ENCODE measurements at regions not wholly inside any gene's neighbourhood (a gene's known extent, or its start where the extent isn't known, plus 50 kb on each side); places are given as distances from the start of the nearest gene placed in this dataset.

DNA sequence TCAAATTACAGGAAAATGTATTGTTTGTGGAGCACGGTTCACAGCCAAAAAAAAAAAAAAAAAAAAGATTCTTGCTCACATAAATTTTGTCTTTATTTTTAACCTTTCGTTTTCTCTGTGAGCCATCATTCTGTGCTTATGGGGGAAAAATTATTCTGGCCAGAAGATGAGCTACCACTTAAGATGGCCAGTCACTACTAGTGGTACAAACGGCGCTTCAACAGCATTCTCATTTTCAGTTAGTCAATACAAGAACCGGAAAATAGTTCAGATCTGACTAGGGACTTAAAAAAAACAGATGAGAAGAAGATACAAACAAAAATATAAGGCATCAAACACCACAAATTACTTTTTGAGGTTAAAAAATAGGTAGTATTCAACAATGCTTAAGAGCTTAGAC lies 158.6 kb upstream of the CNTN5 start:
- H3K4me1 ChIP-seq (ENCODE audit: control insufficient read depth, low read length) = no peaks in the 10 kb centered on the region
- no peaks in the 10 kb centered on the region for H3K27me3 ChIP-seq (ENCODE audit: control insufficient read depth, low read length)
- no peaks in the 10 kb centered on the region for H3F3A ChIP-seq (ENCODE audit: control insufficient read depth, insufficient read depth)
- H3K4me3 ChIP-seq (ENCODE audit: low read length) = no peak overlapping the region
- H3K27ac ChIP-seq (ENCODE audit: low read depth, low read length) = no peak overlapping the region
- H3K79me2 ChIP-seq (ENCODE audit: control insufficient read depth, low read length) = no peaks in the 10 kb centered on the region
- no peaks in the 10 kb centered on the region for H3K36me3 ChIP-seq (ENCODE audit: control insufficient read depth, low read length)
- TF ChIP-seq, protein P1, sequence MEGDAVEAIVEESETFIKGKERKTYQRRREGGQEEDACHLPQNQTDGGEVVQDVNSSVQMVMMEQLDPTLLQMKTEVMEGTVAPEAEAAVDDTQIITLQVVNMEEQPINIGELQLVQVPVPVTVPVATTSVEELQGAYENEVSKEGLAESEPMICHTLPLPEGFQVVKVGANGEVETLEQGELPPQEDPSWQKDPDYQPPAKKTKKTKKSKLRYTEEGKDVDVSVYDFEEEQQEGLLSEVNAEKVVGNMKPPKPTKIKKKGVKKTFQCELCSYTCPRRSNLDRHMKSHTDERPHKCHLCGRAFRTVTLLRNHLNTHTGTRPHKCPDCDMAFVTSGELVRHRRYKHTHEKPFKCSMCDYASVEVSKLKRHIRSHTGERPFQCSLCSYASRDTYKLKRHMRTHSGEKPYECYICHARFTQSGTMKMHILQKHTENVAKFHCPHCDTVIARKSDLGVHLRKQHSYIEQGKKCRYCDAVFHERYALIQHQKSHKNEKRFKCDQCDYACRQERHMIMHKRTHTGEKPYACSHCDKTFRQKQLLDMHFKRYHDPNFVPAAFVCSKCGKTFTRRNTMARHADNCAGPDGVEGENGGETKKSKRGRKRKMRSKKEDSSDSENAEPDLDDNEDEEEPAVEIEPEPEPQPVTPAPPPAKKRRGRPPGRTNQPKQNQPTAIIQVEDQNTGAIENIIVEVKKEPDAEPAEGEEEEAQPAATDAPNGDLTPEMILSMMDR (IDR thresholded peaks at IDR 0.05; ENCODE audit: low read depth, low read length, poor library complexity, severe bottlenecking) = no peak
- TF ChIP-seq EZH2phosphoT487 (IDR thresholded peaks at IDR 0.05; ENCODE audit: borderline replicate concordance, low read length) = no peak
- H3K4me2 ChIP-seq (ENCODE audit: low read length) = no peak overlapping the region
- no peaks in the 10 kb centered on the region for H3K9me3 ChIP-seq (ENCODE audit: control insufficient read depth, insufficient read depth, low read length)
- H3K9me2 ChIP-seq (replicated peaks; ENCODE audit: control insufficient read depth, low read length) = no peaks in the 10 kb centered on the region
- H4K20me1 ChIP-seq (ENCODE audit: control insufficient read depth, insufficient read depth, low read depth, low read length) = no peaks in the 10 kb centered on the region

DNA sequence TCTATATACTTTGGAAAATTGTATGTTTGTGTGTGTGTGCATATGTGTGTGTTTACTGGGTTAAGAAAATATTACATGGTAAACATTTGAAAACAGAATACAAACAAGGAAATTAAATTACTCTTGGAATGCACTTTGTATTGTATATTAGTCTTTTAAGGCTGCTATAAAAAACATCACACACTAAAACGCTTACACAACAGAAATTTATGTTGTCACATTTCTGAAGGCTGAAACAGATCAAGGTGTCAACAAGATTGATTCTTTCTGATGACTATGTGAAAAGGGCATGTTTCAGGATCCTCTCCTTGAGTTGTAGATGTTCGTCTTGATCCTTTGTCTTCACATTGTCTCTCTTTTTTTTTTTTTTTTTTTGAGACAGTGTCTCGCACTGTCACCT lies 149.1 kb upstream of the CNTN5 start:
- H3K4me1 ChIP-seq (ENCODE audit: control insufficient read depth, low read length) = no peaks in the 10 kb centered on the region
- no peaks in the 10 kb centered on the region for H3K27me3 ChIP-seq (ENCODE audit: control insufficient read depth, low read length)
- H3K36me3 ChIP-seq (ENCODE audit: control insufficient read depth, low read length) = no peaks in the 10 kb centered on the region
- no peak for TF ChIP-seq EZH2phosphoT487 (IDR thresholded peaks at IDR 0.05; ENCODE audit: borderline replicate concordance, low read length)
- TF ChIP-seq, protein P1 (IDR thresholded peaks at IDR 0.05; ENCODE audit: low read depth, low read length, poor library complexity, severe bottlenecking) = no peak
- no peaks in the 10 kb centered on the region for H3F3A ChIP-seq (ENCODE audit: control insufficient read depth, insufficient read depth)
- no peak overlapping the region for H3K4me2 ChIP-seq (ENCODE audit: low read length)
- no peaks in the 10 kb centered on the region for H3K9me2 ChIP-seq (replicated peaks; ENCODE audit: control insufficient read depth, low read length)
- no peaks in the 10 kb centered on the region for H4K20me1 ChIP-seq (ENCODE audit: control insufficient read depth, insufficient read depth, low read depth, low read length)
- H3K9me3 ChIP-seq (ENCODE audit: control insufficient read depth, insufficient read depth, low read length) = no peaks in the 10 kb centered on the region
- H3K4me3 ChIP-seq (ENCODE audit: low read length) = no peak overlapping the region
- H3K79me2 ChIP-seq (ENCODE audit: control insufficient read depth, low read length) = no peaks in the 10 kb centered on the region
- H3K27ac ChIP-seq (ENCODE audit: low read depth, low read length) = no peak overlapping the region

DNA sequence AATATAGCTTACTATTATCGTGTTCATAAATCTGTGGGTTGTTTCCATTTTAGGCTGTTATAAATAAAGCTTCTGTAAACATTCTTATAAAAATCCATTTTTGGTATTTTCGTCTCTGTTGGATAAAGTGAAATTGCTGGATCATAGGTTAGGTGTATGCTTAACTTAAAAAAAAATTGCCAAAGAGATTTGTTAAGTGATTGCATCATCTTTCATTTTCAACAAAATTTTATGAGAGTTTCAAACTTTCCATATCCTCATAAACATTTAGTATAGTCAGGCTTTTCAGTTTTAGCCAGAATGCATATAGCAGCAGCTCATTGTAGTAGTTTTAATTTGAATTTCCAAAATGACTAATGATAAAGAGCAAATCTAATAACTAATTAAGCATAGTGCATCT lies 146.7 kb upstream of the CNTN5 start:
- Histone ChIP-seq H3K4me1 (ENCODE audit: control insufficient read depth, low read length) (no peaks in the 10 kb centered on the region), H3K9me3 (ENCODE audit: control insufficient read depth, insufficient read depth, low read length) (no peaks in the 10 kb centered on the region), H3K79me2 (ENCODE audit: control insufficient read depth, low read length) (no peaks in the 10 kb centered on the region), H4K20me1 (ENCODE audit: control insufficient read depth, insufficient read depth, low read depth, low read length) (no peaks in the 10 kb centered on the region), H3K27ac (ENCODE audit: low read depth, low read length) (no peak overlapping the region), H3K4me3 (ENCODE audit: low read length) (no peak overlapping the region), H3K36me3 (ENCODE audit: control insufficient read depth, low read length) (no peaks in the 10 kb centered on the region), H3K27me3 (ENCODE audit: control insufficient read depth, low read length) (no peaks in the 10 kb centered on the region), H3K4me2 (ENCODE audit: low read length) (no peak overlapping the region), H3F3A (ENCODE audit: control insufficient read depth, insufficient read depth) (no peaks in the 10 kb centered on the region), H3K9me2 (replicated peaks; ENCODE audit: control insufficient read depth, low read length) (no peaks in the 10 kb centered on the region)
- TF ChIP-seq, protein P1 (IDR thresholded peaks at IDR 0.05; ENCODE audit: low read depth, low read length, poor library complexity, severe bottlenecking) = no peak
- TF ChIP-seq EZH2phosphoT487 (IDR thresholded peaks at IDR 0.05; ENCODE audit: borderline replicate concordance, low read length) = no peak

DNA sequence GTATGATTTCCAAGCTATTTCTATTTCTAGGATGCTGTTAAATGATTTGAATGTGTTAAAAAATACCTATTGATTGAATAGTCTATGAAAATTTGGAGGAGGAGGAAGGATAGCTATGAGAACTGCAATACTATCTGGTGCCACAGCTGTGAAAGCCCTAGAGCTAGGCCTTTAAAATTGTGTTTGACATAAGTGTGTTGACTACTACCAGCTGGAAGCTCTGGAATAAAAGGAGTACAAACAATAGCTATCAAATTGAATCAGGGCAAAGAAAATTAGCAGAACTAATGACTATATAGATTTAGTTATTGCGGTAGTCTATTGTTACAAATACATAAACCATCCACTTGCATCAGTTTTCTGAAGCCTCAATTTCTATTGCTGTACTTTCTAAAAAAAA lies 124.8 kb upstream of the CNTN5 start:
- no peaks in the 10 kb centered on the region for H3K4me1 ChIP-seq (ENCODE audit: control insufficient read depth, low read length)
- no peaks in the 10 kb centered on the region for H3F3A ChIP-seq (ENCODE audit: control insufficient read depth, insufficient read depth)
- H3K27ac ChIP-seq (ENCODE audit: low read depth, low read length) = no peak overlapping the region
- H3K4me3 ChIP-seq (ENCODE audit: low read length) = no peak overlapping the region
- H3K9me3 ChIP-seq (ENCODE audit: control insufficient read depth, insufficient read depth, low read length) = no peaks in the 10 kb centered on the region
- TF ChIP-seq, protein P1 (IDR thresholded peaks at IDR 0.05; ENCODE audit: low read depth, low read length, poor library complexity, severe bottlenecking) = no peak
- no peaks in the 10 kb centered on the region for H3K27me3 ChIP-seq (ENCODE audit: control insufficient read depth, low read length)
- no peaks in the 10 kb centered on the region for H3K36me3 ChIP-seq (ENCODE audit: control insufficient read depth, low read length)
- H4K20me1 ChIP-seq (ENCODE audit: control insufficient read depth, insufficient read depth, low read depth, low read length) = no peaks in the 10 kb centered on the region
- H3K79me2 ChIP-seq (ENCODE audit: control insufficient read depth, low read length) = no peaks in the 10 kb centered on the region
- no peaks in the 10 kb centered on the region for H3K9me2 ChIP-seq (replicated peaks; ENCODE audit: control insufficient read depth, low read length)
- H3K4me2 ChIP-seq (ENCODE audit: low read length) = no peak overlapping the region
